Neural cell (in vitro differentiated cells): ENCODE measurements at regions not wholly inside any gene's neighbourhood (a gene's known extent, or its start where the extent isn't known, plus 50 kb on each side); places are given as distances from the start of the nearest gene placed in this dataset.

Source experiments
- H2AFZ ChIP-seq: fragments of 200-600, 300-800 bp; sonication (generic), shearing (Covaris generic); 2 replicates; pipeline ENCODE4 v1.6.0; 2014; ENCODE audit warnings: low read depth, mild to moderate bottlenecking, antibody characterized with exemption, low read length, moderate library complexity
- H3F3A ChIP-seq: fragments of 200-600 bp; shearing (Covaris generic); 2 replicates; pipeline ENCODE4 v1.6.1; 2016; ENCODE audit warnings: mild to moderate bottlenecking, moderate library complexity, mixed read lengths, antibody characterized with exemption, low read length; ENCODE audit not compliant: insufficient read depth, poor library complexity, severe bottlenecking
- H3K27ac ChIP-seq: fragments of 200-600, 300-800 bp; sonication (generic), shearing (Covaris generic); 2 replicates; pipeline ENCODE4 v1.5.1; 2014; ENCODE audit warnings: mild to moderate bottlenecking, low read length, moderate library complexity
- H3K27me3 ChIP-seq: fragments of 300-800, 200-600 bp; sonication (generic), shearing (Covaris generic); 2 replicates; pipeline ENCODE4 v1.6.0; 2014; ENCODE audit warnings: mild to moderate bottlenecking, low read depth, low read length, moderate library complexity; ENCODE audit not compliant: insufficient read depth
- H3K36me3 ChIP-seq: fragments of 300-800, 200-600 bp; sonication (generic), shearing (Covaris generic); 2 replicates; pipeline ENCODE4 v1.5.1; 2014; ENCODE audit warnings: mild to moderate bottlenecking, antibody characterized with exemption, low read length, moderate library complexity; ENCODE audit not compliant: insufficient read depth
- H3K4me2 ChIP-seq: fragments of 300-800, 200-600 bp; sonication (generic), shearing (Covaris generic); 2 replicates; pipeline ENCODE4 v1.6.0; 2014; ENCODE audit warnings: mild to moderate bottlenecking, low read length
- H3K4me3 ChIP-seq: fragments of 300-800, 200-600 bp; sonication (generic), shearing (Covaris generic); 2 replicates; pipeline ENCODE4 v1.5.1; 2014; ENCODE audit warnings: mild to moderate bottlenecking, low read length, moderate library complexity
- H3K79me2 ChIP-seq: fragments of 200-600 bp; shearing (Covaris generic); replicated peaks from 2 replicates; pipeline ENCODE4 v1.6.0; 2014; ENCODE audit warnings: mild to moderate bottlenecking, low read length, moderate library complexity; ENCODE audit not compliant: insufficient read depth
- H3K9ac ChIP-seq: fragments of 300-800, 200-600 bp; sonication (generic), shearing (Covaris generic); 2 replicates; pipeline ENCODE4 v1.6.1; 2016; ENCODE audit warnings: mild to moderate bottlenecking, low read length, mixed read lengths
- H3K9me2 ChIP-seq: fragments of 200-600 bp; shearing (Covaris generic); 2 replicates; pipeline ENCODE4 v1.6.1; 2016; ENCODE audit warnings: mild to moderate bottlenecking, low read length, mixed read lengths; ENCODE audit not compliant: insufficient read depth
- H3K9me3 ChIP-seq: fragments of 200-600, 300-800 bp; sonication (generic), shearing (Covaris generic); 2 replicates; pipeline ENCODE4 v1.6.1; 2016; ENCODE audit warnings: mild to moderate bottlenecking, mixed run types, low read length, moderate library complexity, mixed read lengths
- H4K20me1 ChIP-seq: fragments of 200-600 bp; shearing (Covaris generic); 2 replicates; pipeline ENCODE4 v1.6.1; 2016; ENCODE audit warnings: mild to moderate bottlenecking, mixed run types; ENCODE audit not compliant: insufficient read depth
- EP300 ChIP-seq: fragments of 450-650 bp; conservative IDR thresholded peaks from 2 replicates; pipeline ENCODE4 v1.6.1; 2014; ENCODE audit warnings: antibody characterized with exemption, mild to moderate bottlenecking, moderate library complexity; ENCODE audit not compliant: poor library complexity, severe bottlenecking
- EZH2 ChIP-seq: fragments of 200-600, 300-800 bp; shearing (Covaris generic), sonication (generic); IDR thresholded peaks from 2 replicates; pipeline ENCODE4 v1.6.1; 2014; ENCODE audit warnings: antibody characterized with exemption, low read length, borderline replicate concordance, mild to moderate bottlenecking; ENCODE audit not compliant: insufficient read depth, poor library complexity, severe bottlenecking
- MXI1 ChIP-seq: fragments of 450-650 bp; conservative IDR thresholded peaks from 2 replicates; pipeline ENCODE4 v1.6.1; 2014; ENCODE audit warnings: antibody characterized with exemption, mild to moderate bottlenecking; ENCODE audit not compliant: poor library complexity, severe bottlenecking
- POLR2AphosphoS5 ChIP-seq: IDR thresholded peaks from 2 replicates; pipeline ENCODE4 v1.6.1; 2012
- RAD21 ChIP-seq: fragments of 450-650 bp; conservative IDR thresholded peaks from 2 replicates; pipeline ENCODE4 v1.6.1; 2014; ENCODE audit warnings: antibody characterized with exemption, mild to moderate bottlenecking, moderate library complexity
- SMC3 ChIP-seq: fragments of 450-650 bp; conservative IDR thresholded peaks from 2 replicates; pipeline ENCODE4 v1.6.1; 2014; ENCODE audit warnings: antibody characterized with exemption, mild to moderate bottlenecking, moderate library complexity; ENCODE audit not compliant: poor library complexity
- TAF1 ChIP-seq: IDR thresholded peaks from 2 replicates; pipeline ENCODE4 v1.6.1; 2012; ENCODE audit warnings: low read depth
- TF ChIP-seq, protein P1 (sequence below): fragments of 450-650 bp; IDR thresholded peaks from 2 replicates; pipeline ENCODE4 v1.5.1; 2014; ENCODE audit warnings: antibody characterized with exemption, mild to moderate bottlenecking, moderate library complexity; ENCODE audit not compliant: poor library complexity, severe bottlenecking
- TF ChIP-seq, protein P2 (sequence below): IDR thresholded peaks from 2 replicates; pipeline ENCODE4 v1.6.1; 2012; ENCODE audit warnings: borderline replicate concordance

DNA sequence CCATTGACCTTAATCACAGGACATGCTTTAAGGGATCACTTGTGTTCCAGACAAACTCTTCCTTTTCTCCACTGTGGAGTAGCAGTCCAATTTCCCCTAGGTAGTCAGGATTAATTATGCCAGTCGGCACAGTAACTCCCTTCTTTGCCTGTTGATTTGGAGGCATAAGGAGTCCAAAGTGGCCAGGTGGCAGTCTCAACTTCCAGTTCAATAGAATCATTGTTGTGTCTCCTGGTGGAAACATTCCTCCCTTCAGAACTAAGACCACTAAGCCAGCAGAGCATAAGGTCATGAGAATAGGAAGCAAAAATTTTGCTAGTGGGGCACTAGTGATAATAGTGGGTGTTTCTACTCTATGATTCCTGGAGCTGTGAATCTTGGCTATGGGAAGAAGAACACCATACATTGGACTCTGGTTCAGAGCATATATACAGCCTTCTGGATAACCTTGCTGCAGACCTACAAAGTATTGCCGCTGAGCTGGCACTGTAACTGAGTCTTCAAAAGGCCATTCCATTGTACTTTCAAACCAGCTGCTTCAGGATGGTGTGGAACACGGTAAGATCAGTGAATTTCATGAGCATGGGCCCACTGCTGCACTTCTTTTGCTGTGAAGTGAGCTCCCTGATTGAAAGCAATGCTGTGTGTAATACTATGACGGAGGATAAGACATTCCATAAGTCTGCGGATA lies 147.3 kb upstream of the MAX start:
- Histone ChIP-seq H3K27me3 (no peaks in the 10 kb centered on the region), H3K27ac (no peak overlapping the region), H3K9me2 (no peaks in the 10 kb centered on the region), H3K9ac (no peak overlapping the region), H3K4me3 (no peak overlapping the region), H3K79me2 (no peaks in the 10 kb centered on the region), H3F3A (no peaks in the 10 kb centered on the region), H2AFZ (no peak overlapping the region), H3K4me2 (no peak overlapping the region), H3K36me3 (no peaks in the 10 kb centered on the region), H3K9me3 (no peaks in the 10 kb centered on the region), H4K20me1 (no peaks in the 10 kb centered on the region)
- no peak for TF ChIP-seq SMC3
- TF ChIP-seq, protein P1, sequence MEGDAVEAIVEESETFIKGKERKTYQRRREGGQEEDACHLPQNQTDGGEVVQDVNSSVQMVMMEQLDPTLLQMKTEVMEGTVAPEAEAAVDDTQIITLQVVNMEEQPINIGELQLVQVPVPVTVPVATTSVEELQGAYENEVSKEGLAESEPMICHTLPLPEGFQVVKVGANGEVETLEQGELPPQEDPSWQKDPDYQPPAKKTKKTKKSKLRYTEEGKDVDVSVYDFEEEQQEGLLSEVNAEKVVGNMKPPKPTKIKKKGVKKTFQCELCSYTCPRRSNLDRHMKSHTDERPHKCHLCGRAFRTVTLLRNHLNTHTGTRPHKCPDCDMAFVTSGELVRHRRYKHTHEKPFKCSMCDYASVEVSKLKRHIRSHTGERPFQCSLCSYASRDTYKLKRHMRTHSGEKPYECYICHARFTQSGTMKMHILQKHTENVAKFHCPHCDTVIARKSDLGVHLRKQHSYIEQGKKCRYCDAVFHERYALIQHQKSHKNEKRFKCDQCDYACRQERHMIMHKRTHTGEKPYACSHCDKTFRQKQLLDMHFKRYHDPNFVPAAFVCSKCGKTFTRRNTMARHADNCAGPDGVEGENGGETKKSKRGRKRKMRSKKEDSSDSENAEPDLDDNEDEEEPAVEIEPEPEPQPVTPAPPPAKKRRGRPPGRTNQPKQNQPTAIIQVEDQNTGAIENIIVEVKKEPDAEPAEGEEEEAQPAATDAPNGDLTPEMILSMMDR: no peak
- no peak for TF ChIP-seq EP300
- no peak for TF ChIP-seq RAD21
- no peak for TF ChIP-seq POLR2AphosphoS5

DNA sequence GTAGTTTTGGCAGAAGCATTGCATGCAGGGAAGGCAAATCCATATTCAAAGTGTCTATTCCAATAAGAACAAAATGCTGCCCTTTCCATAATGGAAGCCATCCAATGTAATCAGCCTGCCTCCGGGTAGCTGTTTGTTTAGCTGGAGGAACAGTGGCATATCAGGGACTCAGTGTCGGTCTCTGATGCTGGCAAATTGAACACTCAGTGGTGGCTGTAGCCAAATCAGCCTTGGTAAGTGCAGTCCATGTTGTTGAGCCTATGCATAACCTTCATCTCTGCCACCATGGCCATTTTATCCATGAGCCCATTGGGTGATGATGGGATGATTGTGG lies 147.8 kb upstream of the MAX start:
- H3K9ac ChIP-seq: no peak overlapping the region
- H2AFZ ChIP-seq: no peak overlapping the region
- H3K4me2 ChIP-seq: no peak overlapping the region
- no peak overlapping the region for H3K4me3 ChIP-seq
- no peaks in the 10 kb centered on the region for H3K27me3 ChIP-seq
- no peak for TF ChIP-seq SMC3
- TF ChIP-seq POLR2AphosphoS5: no peak
- TF ChIP-seq, protein P2, sequence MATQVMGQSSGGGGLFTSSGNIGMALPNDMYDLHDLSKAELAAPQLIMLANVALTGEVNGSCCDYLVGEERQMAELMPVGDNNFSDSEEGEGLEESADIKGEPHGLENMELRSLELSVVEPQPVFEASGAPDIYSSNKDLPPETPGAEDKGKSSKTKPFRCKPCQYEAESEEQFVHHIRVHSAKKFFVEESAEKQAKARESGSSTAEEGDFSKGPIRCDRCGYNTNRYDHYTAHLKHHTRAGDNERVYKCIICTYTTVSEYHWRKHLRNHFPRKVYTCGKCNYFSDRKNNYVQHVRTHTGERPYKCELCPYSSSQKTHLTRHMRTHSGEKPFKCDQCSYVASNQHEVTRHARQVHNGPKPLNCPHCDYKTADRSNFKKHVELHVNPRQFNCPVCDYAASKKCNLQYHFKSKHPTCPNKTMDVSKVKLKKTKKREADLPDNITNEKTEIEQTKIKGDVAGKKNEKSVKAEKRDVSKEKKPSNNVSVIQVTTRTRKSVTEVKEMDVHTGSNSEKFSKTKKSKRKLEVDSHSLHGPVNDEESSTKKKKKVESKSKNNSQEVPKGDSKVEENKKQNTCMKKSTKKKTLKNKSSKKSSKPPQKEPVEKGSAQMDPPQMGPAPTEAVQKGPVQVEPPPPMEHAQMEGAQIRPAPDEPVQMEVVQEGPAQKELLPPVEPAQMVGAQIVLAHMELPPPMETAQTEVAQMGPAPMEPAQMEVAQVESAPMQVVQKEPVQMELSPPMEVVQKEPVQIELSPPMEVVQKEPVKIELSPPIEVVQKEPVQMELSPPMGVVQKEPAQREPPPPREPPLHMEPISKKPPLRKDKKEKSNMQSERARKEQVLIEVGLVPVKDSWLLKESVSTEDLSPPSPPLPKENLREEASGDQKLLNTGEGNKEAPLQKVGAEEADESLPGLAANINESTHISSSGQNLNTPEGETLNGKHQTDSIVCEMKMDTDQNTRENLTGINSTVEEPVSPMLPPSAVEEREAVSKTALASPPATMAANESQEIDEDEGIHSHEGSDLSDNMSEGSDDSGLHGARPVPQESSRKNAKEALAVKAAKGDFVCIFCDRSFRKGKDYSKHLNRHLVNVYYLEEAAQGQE: no peak
- no peak for TF ChIP-seq TAF1
- no peak for TF ChIP-seq EZH2
- TF ChIP-seq EP300: no peak
- H4K20me1 ChIP-seq: no peaks in the 10 kb centered on the region
- no peaks in the 10 kb centered on the region for H3K9me2 ChIP-seq
- no peak overlapping the region for H3K27ac ChIP-seq
- H3K36me3 ChIP-seq: no peaks in the 10 kb centered on the region
- no peaks in the 10 kb centered on the region for H3F3A ChIP-seq
- H3K9me3 ChIP-seq: no peaks in the 10 kb centered on the region
- no peaks in the 10 kb centered on the region for H3K79me2 ChIP-seq

DNA sequence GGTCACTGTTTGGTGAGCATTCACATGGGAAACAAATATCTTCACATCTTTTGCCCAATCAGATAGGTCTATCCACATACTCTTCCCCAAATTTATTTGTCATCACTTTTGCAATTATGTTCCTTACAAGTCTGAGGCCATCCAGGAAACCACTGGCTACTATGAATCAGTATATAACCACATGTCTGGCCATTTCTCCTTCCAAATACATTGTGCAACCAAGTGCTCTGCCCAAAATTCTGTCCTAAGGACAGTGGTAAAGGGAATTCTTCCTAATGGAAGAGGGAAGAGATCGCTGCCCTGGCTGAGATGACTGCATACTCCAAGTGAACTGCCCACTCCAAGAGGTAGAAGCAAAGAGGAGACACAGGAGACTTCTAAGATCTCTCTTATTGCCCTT lies 148.9 kb upstream of the MAX start:
- Histone ChIP-seq H3K9me2 (no peaks in the 10 kb centered on the region), H4K20me1 (no peaks in the 10 kb centered on the region), H3K4me2 (no peak overlapping the region), H3K36me3 (no peaks in the 10 kb centered on the region), H3K27me3 (no peaks in the 10 kb centered on the region), H3K79me2 (no peaks in the 10 kb centered on the region), H3K4me3 (no peak overlapping the region), H3K9ac (no peak overlapping the region), H3F3A (no peaks in the 10 kb centered on the region), H3K9me3 (no peaks in the 10 kb centered on the region), H3K27ac (no peak overlapping the region), H2AFZ (no peak overlapping the region)
- TF ChIP-seq, protein P1: no peak
- TF ChIP-seq EZH2 (no peak), POLR2AphosphoS5 (no peak), MXI1 (no peak), RAD21 (no peak), EP300 (no peak), TAF1 (no peak), SMC3 (no peak)
- TF ChIP-seq, protein P2: no peak
